ENCODE measurements at regions not wholly inside any gene's neighbourhood (a gene's known extent, or its start where the extent isn't known, plus 50 kb on each side); places are given as distances from the start of the nearest gene placed in this dataset.

- Histone ChIP-seq H3K36me3 (no peaks in the 10 kb centered on the region), H3K4me1 (no peaks in the 10 kb centered on the region), H3K4me3 (no peak overlapping the region), H3K27ac (replicated peaks in 1 of 4) (no peak overlapping the region), H3K9me3 (peaks cover 0 to 3% (median 2%) of the 10 kb centered on the region in 4 donors), H3K27me3 (peaks cover 0 to 84% (median 2%) of the 10 kb centered on the region in 4 donors)
- no peak for TF ChIP-seq CTCF (IDR thresholded peaks at IDR 0.05)
- TF ChIP-seq EP300 (IDR thresholded peaks at IDR 0.05) = no peak
- TF ChIP-seq POLR2AphosphoS5 (IDR thresholded peaks at IDR 0.05) = no peak
- no peak for TF ChIP-seq POLR2A (IDR thresholded peaks at IDR 0.05; ENCODE audit: low read depth)
- intact Hi-C loops (cut with DNase I) = no loop called here
- DNase-seq (ENCODE audit: extremely low spot score) = no peak
These were observed 90.3 kb upstream of the CRHR1 start for GRCh38 chr17:45693792-45694191.

- no peak overlapping the region for H3K27ac ChIP-seq (replicated peaks in 1 of 4)
- no peaks in the 10 kb centered on the region for H3K36me3 ChIP-seq
- H3K9me3 ChIP-seq = peaks cover 0 to 3% (median 2%) of the 10 kb centered on the region in 4 donors
- no peak for TF ChIP-seq POLR2A (IDR thresholded peaks at IDR 0.05; ENCODE audit: low read depth)
- TF ChIP-seq POLR2AphosphoS5 (IDR thresholded peaks at IDR 0.05) = no peak
- TF ChIP-seq EP300 (IDR thresholded peaks at IDR 0.05) = no peak
- TF ChIP-seq CTCF (IDR thresholded peaks at IDR 0.05) = no peak
- H3K4me3 ChIP-seq = no peak overlapping the region
- DNase-seq (ENCODE audit: extremely low spot score) = no peak
- peaks cover 0 to 83% (median 0%) of the 10 kb centered on the region in 4 donors for H3K27me3 ChIP-seq
- intact Hi-C loops (cut with DNase I) = no loop called here
- H3K4me1 ChIP-seq = no peaks in the 10 kb centered on the region
These were observed 87.7 kb upstream of the CRHR1 start for GRCh38 chr17:45696442-45696841.

GRCh38 chr17:45697076-45697475, 87.0 kb upstream of the CRHR1 start:
- Histone ChIP-seq H3K4me3 (no peak overlapping the region), H3K9me3 (peaks cover 0 to 3% (median 2%) of the 10 kb centered on the region in 4 donors), H3K4me1 (no peaks in the 10 kb centered on the region), H3K27me3 (peaks cover 0 to 83% (median 0%) of the 10 kb centered on the region in 4 donors), H3K36me3 (no peaks in the 10 kb centered on the region), H3K27ac (replicated peaks in 1 of 4) (no peak overlapping the region)
- TF ChIP-seq EP300 (IDR thresholded peaks at IDR 0.05) (no peak), POLR2AphosphoS5 (IDR thresholded peaks at IDR 0.05) (no peak), CTCF (IDR thresholded peaks at IDR 0.05) (no peak), POLR2A (IDR thresholded peaks at IDR 0.05; ENCODE audit: low read depth) (no peak)
- intact Hi-C loops (cut with DNase I) = no loop called here
- 6% methylated on average over 1 of the region's 1 CpG for WGBS
- no peak for DNase-seq (ENCODE audit: extremely low spot score)

GRCh38 chr17:45700171-45701090, 83.7 kb upstream of the CRHR1 start:
- H3K4me3 ChIP-seq = no peak overlapping the region
- DNase-seq (ENCODE audit: extremely low spot score) = no peak
- intact Hi-C loops (cut with DNase I) = no loop called here
- peaks cover 0 to 66% (median 0%) of the 10 kb centered on the region in 4 donors for H3K27me3 ChIP-seq
- H3K27ac ChIP-seq (replicated peaks in 1 of 4) = no peak overlapping the region
- H3K9me3 ChIP-seq = peaks cover 0 to 3% (median 2%) of the 10 kb centered on the region in 4 donors
- no peaks in the 10 kb centered on the region for H3K4me1 ChIP-seq
- TF ChIP-seq EP300 (IDR thresholded peaks at IDR 0.05) = no peak
- no peak for TF ChIP-seq POLR2AphosphoS5 (IDR thresholded peaks at IDR 0.05)
- no peak for TF ChIP-seq CTCF (IDR thresholded peaks at IDR 0.05)
- no peak for TF ChIP-seq POLR2A (IDR thresholded peaks at IDR 0.05; ENCODE audit: low read depth)
- WGBS = 59% methylated on average over 7 of the region's 7 CpGs
- H3K36me3 ChIP-seq = no peaks in the 10 kb centered on the region
